ENCODE measurements at regions not wholly inside any gene's neighbourhood (a gene's known extent, or its start where the extent isn't known, plus 50 kb on each side); places are given as distances from the start of the nearest gene placed in this dataset.

DNA sequence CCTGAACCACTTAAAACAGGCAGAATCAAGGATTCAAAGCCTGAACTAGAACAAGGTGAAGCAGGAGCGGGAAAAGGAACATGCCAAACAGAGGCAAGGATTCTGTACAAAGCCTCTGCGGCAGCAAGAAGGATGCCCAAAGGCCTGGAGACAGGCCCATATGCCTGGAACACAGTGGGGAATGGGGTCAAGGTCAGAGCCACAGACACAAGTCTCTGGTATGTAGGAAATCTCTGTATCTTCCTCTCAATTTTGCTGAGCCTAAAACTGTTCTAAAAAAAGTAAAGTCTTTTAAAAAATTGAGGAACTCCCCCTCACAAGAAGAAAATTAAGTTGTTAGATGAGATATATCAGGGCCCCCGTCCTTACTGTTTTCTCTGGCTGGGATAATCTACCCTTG is 175.9 kb upstream of the GHITM start:
- TF ChIP-seq, protein P1, sequence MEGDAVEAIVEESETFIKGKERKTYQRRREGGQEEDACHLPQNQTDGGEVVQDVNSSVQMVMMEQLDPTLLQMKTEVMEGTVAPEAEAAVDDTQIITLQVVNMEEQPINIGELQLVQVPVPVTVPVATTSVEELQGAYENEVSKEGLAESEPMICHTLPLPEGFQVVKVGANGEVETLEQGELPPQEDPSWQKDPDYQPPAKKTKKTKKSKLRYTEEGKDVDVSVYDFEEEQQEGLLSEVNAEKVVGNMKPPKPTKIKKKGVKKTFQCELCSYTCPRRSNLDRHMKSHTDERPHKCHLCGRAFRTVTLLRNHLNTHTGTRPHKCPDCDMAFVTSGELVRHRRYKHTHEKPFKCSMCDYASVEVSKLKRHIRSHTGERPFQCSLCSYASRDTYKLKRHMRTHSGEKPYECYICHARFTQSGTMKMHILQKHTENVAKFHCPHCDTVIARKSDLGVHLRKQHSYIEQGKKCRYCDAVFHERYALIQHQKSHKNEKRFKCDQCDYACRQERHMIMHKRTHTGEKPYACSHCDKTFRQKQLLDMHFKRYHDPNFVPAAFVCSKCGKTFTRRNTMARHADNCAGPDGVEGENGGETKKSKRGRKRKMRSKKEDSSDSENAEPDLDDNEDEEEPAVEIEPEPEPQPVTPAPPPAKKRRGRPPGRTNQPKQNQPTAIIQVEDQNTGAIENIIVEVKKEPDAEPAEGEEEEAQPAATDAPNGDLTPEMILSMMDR (IDR thresholded peaks at IDR 0.05; ENCODE audit: control extremely low read depth, extremely low read depth, low read depth, missing control alignments): no peak
- ChIA-PET CTCF (interaction anchor here (1.0 to 1.4 kb wide), 2 partner anchors 15 to 26 kb away, joined by 3 read pairs; no protein-coding TSS in a partner anchor), POLR2A (no interaction called here)
- DNase-seq (ENCODE audit: extremely low spot score): no peak

DNA sequence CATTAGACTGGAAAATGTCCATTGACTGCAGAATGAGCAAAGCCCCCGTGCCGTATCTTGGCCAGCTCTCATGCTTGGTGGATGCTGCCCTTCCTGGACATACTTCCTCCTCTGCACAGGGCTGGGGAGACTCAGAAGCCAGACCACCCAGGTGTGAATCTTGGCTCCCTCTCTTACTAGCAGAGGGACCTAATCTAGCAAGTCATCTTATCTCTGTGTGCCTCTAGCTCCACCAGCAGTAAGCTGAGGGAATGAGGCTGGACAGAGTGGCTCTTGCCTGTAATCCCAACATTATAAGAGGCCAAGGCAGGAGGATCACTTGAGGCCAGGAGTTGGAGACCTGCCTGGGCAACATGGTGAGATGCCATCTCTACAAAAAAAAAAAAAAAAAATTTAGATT is 173.8 kb upstream of the GHITM start:
- TF ChIP-seq, protein P1 (IDR thresholded peaks at IDR 0.05; ENCODE audit: control extremely low read depth, extremely low read depth, low read depth, missing control alignments): no peak
- DNase-seq (ENCODE audit: extremely low spot score): no peak
- POLR2A ChIA-PET: no interaction called here
- CTCF ChIA-PET: interaction anchor here (0.9 to 2.7 kb wide), 5 partner anchors 12 to 28 kb away, joined by 3 to 11 read pairs (median 4); no protein-coding TSS in a partner anchor

DNA sequence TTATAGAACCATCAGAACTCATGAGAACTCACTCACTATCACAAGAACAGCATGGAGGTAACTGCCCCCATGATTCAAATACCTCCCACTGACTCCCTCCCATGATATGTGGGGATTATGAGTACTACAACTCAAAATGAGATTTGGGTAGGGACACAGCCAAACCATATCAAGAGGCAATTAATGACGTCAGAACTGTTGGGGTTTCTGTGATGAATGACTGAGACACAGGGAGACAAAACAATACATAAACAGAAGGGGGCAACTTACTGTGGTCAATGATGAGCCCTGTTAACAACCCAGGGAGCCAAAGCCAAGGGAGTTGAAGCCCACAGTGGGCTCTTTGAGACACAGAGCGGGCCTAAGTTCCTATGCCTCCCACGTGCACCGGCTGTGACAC is 171.3 kb upstream of the GHITM start:
- DNase-seq (ENCODE audit: extremely low spot score): no peak
- ChIA-PET CTCF (interaction anchor here (2.7 kb wide), 1 partner anchor 10 kb away, joined by 11 read pairs; no protein-coding TSS in a partner anchor), POLR2A (no interaction called here)
- TF ChIP-seq, protein P1 (IDR thresholded peaks at IDR 0.05; ENCODE audit: control extremely low read depth, extremely low read depth, low read depth, missing control alignments): no peak

DNA sequence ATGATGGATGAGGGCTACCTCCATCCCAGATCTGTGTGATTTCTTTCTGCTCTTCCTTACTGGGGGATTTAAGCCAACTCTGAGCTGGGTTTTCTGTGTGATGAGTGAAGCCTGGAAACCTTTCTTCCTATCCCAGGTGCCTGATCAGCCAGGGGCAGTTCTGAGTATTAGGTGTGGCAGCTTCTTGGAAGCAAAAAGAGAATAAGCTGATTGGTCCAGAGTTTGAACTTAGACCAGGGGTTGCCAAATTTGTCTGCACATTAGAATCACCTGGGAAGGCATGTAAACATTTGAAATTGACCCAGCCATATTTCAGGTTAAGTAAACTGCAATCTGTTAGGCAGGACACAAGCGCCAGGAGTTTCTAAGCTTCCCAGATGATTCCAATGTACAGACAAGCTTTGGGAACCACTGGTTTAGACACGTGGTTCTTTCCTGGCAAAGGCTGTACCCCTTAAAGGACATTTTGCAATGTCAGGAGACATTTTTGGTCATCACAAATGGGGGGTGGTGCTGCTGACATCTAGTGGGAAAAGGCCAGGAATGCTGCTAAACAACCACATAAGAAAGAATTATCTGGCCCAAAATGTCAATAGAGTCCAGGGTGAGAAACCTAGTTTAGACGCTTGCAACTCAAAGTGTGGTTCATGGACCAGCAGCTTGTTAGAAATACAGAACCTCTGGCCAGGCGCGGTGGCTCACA is 160.5 kb upstream of the GHITM start:
- no peak for DNase-seq (ENCODE audit: extremely low spot score)
- CTCF ChIA-PET: interaction anchor here (1.0 to 3.4 kb wide), 5 partner anchors 12 to 227 kb away, joined by 3 to 11 read pairs (median 3); no protein-coding TSS in a partner anchor
- TF ChIP-seq, protein P1 (IDR thresholded peaks at IDR 0.05; ENCODE audit: control extremely low read depth, extremely low read depth, low read depth, missing control alignments): no peak
- POLR2A ChIA-PET: no interaction called here

DNA sequence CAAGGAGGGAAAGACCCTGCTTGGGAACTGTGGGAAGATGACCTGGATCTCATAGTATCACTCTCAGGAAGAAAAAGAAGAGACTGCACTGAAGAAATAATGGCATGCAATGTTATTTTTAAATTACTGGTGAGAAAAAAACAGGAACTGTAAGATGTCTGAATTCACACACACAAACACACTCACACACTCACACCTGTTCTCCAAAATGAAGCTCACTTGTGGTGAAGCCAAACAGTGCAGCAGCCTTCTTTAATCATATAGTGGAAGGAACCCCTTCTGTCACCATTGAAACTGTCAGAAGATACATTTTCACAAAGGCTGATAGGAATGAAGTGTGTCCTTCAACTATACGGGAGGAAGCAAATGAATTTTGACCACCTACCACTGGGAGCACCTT is 156.5 kb upstream of the GHITM start:
- ChIA-PET POLR2A (no interaction called here), CTCF (interaction anchor here (1.3 kb wide), 1 partner anchor 17 kb away, joined by 3 read pairs; no protein-coding TSS in a partner anchor)
- TF ChIP-seq, protein P1 (IDR thresholded peaks at IDR 0.05; ENCODE audit: control extremely low read depth, extremely low read depth, low read depth, missing control alignments): no peak
- DNase-seq (ENCODE audit: extremely low spot score): no peak

DNA sequence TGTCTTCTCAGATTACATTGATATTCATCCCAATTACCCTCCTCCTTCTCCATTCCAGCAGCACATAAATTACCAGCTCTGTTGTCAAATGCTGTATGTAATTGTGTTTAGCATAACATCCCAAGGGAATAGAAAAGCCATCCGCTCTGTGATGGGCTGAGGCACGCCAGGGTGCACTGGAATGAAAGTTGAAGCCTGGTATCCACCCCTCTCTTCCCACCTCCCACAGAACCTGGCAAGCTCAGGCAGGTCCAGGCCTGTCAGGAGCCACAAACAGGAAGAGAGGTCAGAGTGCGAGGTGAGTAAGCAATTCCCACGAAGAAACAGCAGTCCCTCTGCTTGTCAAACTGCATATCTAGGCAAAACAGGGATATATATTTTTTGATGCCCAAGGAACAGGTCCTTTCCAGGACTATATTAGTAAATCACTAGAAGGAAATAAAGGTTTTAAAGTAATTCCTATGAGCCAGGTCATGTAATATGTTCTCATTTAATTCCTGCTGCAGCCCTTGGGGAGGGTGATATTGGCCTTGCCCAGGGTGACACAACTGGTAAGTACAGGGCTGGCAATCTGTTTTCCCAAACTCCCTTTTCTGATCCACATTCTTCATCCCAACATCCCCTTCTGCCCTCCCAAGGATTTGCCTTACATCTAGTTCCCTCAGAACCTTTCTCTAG is 155.6 kb upstream of the GHITM start:
- ChIA-PET POLR2A (no interaction called here), CTCF (interaction anchor here (1.3 kb wide), 2 partner anchors 11 to 18 kb away, joined by 3 read pairs; no protein-coding TSS in a partner anchor)
- TF ChIP-seq, protein P1 (IDR thresholded peaks at IDR 0.05; ENCODE audit: control extremely low read depth, extremely low read depth, low read depth, missing control alignments): no peak
- no peak for DNase-seq (ENCODE audit: extremely low spot score)

Data from GM10248 (cell line).